ENCODE measurements at regions not wholly inside any gene's neighbourhood (a gene's known extent, or its start where the extent isn't known, plus 50 kb on each side); places are given as distances from the start of the nearest gene placed in this dataset.
"Not testable (repeated sequence)": the region's sequence is repeated elsewhere in the genome, so short reads cannot be mapped to it uniquely, and the experiment has no call there.

- DNase-seq (ENCODE audit: low read depth in 2 of 2) = no peak
Observed at GRCh38 chr10:31686599-31686998, 242.0 kb downstream of the ARHGAP12 start.

- DNase-seq (ENCODE audit: low read depth in 2 of 2) = no peak
Observed at GRCh38 chr10:31683682-31684081, 244.9 kb downstream of the ARHGAP12 start.

- no peak for DNase-seq (ENCODE audit: low read depth in 2 of 2)
Observed at GRCh38 chr10:31679936-31680335, 248.7 kb downstream of the ARHGAP12 start.

GRCh38 chr10:31678575-31679516 lies 249.8 kb downstream of the ARHGAP12 start:
- no peak for DNase-seq (ENCODE audit: low read depth in 2 of 2)

GRCh38 chr10:31678139-31678536 lies 250.5 kb downstream of the ARHGAP12 start:
- no peak for DNase-seq (ENCODE audit: low read depth in 2 of 2)

GRCh38 chr10:31677195-31678138 lies 251.2 kb downstream of the ARHGAP12 start:
- DNase-seq (ENCODE audit: low read depth in 2 of 2) = no peak

GRCh38 chr10:31675726-31676125 lies 252.9 kb downstream of the ARHGAP12 start:
- no peak for DNase-seq (ENCODE audit: low read depth in 2 of 2)

- no peak for DNase-seq (ENCODE audit: low read depth in 2 of 2)
Observed at GRCh38 chr10:31669357-31669756, 259.3 kb downstream of the ARHGAP12 start.

- DNase-seq (ENCODE audit: low read depth in 2 of 2) = no peak
Observed at GRCh38 chr10:31668326-31668725, 260.3 kb downstream of the ARHGAP12 start.

GRCh38 chr10:31665764-31666279 lies 262.8 kb downstream of the ARHGAP12 start:
- DNase-seq (ENCODE audit: low read depth in 2 of 2) = not testable (repeated sequence)

GRCh38 chr10:31664803-31665202 lies 263.8 kb downstream of the ARHGAP12 start:
- no peak for DNase-seq (ENCODE audit: low read depth in 2 of 2)

GRCh38 chr10:31664071-31664470 lies 264.6 kb downstream of the ARHGAP12 start:
- not testable (repeated sequence) for DNase-seq (ENCODE audit: low read depth in 2 of 2)

- no peak for DNase-seq (ENCODE audit: low read depth in 2 of 2)
Observed at GRCh38 chr10:31660300-31660699, 268.3 kb downstream of the ARHGAP12 start.

GRCh38 chr10:31659665-31660064 lies 269.0 kb downstream of the ARHGAP12 start:
- DNase-seq (ENCODE audit: low read depth in 2 of 2) = no peak

- DNase-seq (ENCODE audit: low read depth in 2 of 2) = no peak
Observed at GRCh38 chr10:31657434-31657872, 271.2 kb downstream of the ARHGAP12 start.

- DNase-seq (ENCODE audit: low read depth in 2 of 2) = no peak
Observed at GRCh38 chr10:31656851-31657433, 271.7 kb downstream of the ARHGAP12 start.

- DNase-seq (ENCODE audit: low read depth in 2 of 2) = no peak
Observed at GRCh38 chr10:31652038-31652437, 276.6 kb downstream of the ARHGAP12 start.

- DNase-seq (ENCODE audit: low read depth in 2 of 2) = no peak
Observed at GRCh38 chr10:31650010-31650409, 278.6 kb downstream of the ARHGAP12 start.

GRCh38 chr10:31648966-31649365 lies 279.7 kb downstream of the ARHGAP12 start:
- no peak for DNase-seq (ENCODE audit: low read depth in 2 of 2)

GRCh38 chr10:31647861-31648260 lies 280.8 kb downstream of the ARHGAP12 start:
- DNase-seq (ENCODE audit: low read depth in 2 of 2) = no peak

GRCh38 chr10:31646519-31646918 lies 282.1 kb downstream of the ARHGAP12 start:
- no peak for DNase-seq (ENCODE audit: low read depth in 2 of 2)

GRCh38 chr10:31645786-31646185 lies 282.8 kb downstream of the ARHGAP12 start:
- DNase-seq (ENCODE audit: low read depth in 2 of 2) = no peak

Data from stimulated activated CD4-positive, alpha-beta T cell treated with anti-CD3 and anti-CD28 coated beads, Interleukin-1b, Interleukin-23, amount 100 ng/mL, for 1 hour (primary cell).